ENCODE measurements at regions not wholly inside any gene's neighbourhood (a gene's known extent, or its start where the extent isn't known, plus 50 kb on each side); places are given as distances from the start of the nearest gene placed in this dataset.

DNA sequence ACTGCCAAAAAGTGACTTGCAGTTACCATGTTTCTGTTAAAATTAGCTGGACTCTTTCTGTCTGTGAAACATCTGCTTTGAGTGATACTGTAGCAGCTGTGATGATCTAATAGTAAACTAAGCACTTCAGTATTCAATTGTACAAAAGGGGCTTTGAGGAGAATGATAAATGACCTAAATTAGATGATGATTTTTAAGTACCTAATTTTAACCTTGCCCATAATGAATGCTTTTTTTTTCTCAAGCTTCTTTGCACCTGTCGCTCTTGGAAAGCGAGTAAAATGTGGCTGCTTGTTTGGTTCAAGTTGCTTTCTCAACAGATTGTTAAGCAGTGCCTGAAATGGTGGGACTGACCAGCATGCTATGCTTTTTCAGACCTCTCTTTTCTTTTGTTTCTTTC, 752.3 kb downstream of the EPHA3 start:
- H3K36me3 ChIP-seq, result no peaks in the 10 kb centered on the region
- no peak overlapping the region for H3K4me3 ChIP-seq (ENCODE audit: low read depth, low read length)
- no peaks in the 10 kb centered on the region for H3K9me3 ChIP-seq
- no peak for DNase-seq
- H3K4me1 ChIP-seq, result no peaks in the 10 kb centered on the region
- no peaks in the 10 kb centered on the region for H3K27me3 ChIP-seq
- TF ChIP-seq, protein P1, sequence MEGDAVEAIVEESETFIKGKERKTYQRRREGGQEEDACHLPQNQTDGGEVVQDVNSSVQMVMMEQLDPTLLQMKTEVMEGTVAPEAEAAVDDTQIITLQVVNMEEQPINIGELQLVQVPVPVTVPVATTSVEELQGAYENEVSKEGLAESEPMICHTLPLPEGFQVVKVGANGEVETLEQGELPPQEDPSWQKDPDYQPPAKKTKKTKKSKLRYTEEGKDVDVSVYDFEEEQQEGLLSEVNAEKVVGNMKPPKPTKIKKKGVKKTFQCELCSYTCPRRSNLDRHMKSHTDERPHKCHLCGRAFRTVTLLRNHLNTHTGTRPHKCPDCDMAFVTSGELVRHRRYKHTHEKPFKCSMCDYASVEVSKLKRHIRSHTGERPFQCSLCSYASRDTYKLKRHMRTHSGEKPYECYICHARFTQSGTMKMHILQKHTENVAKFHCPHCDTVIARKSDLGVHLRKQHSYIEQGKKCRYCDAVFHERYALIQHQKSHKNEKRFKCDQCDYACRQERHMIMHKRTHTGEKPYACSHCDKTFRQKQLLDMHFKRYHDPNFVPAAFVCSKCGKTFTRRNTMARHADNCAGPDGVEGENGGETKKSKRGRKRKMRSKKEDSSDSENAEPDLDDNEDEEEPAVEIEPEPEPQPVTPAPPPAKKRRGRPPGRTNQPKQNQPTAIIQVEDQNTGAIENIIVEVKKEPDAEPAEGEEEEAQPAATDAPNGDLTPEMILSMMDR (IDR thresholded peaks at IDR 0.05; ENCODE audit: low read depth, low read length), result no peak

DNA sequence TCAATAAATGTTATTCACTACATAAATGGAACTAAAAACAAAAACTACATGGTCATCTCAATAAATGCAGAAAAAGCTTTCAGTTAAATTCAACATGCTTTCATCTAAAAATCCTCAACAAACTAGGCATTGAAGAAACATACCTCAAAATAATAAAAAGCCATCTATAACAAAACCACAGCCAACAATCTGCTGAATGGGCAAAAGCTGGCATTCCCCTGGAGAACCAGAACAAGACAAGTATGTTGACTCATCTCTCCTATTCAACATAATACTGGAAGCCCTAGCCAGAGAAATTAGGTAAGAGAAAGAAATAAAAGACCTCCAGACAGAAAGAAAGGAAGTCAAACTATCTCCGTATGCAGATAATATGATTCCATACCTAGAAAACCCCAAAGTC, 759.9 kb downstream of the EPHA3 start:
- TF ChIP-seq, protein P1 (IDR thresholded peaks at IDR 0.05; ENCODE audit: low read depth, low read length), result no peak
- no peaks in the 10 kb centered on the region for H3K9me3 ChIP-seq

DNA sequence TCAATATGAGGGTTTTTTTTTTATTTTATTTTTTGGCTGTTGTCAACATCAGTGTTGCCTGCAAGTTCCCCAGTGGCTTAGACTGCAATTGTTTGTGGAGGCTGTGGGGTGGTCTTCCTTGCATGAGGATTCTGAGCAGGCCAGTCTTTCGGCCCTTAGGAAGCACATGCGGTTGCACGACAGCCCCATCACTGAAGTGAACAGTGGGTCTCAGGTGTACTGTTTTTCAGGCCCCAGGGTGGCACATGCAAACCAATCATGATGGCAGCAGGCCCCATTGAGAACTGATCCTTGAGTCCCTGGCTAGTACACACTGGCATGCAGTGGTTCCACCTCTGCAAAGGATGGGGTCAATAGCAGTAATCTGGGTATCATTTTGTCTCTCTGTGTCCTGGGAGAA, 768.7 kb downstream of the EPHA3 start:
- TF ChIP-seq, protein P1 (IDR thresholded peaks at IDR 0.05; ENCODE audit: low read depth, low read length), result no peak
- Histone ChIP-seq H3K4me1 (no peaks in the 10 kb centered on the region), H3K36me3 (no peaks in the 10 kb centered on the region)

More for the DNA sequence above, 759.9 kb downstream of the EPHA3 start:
- Histone ChIP-seq H3K36me3 (no peaks in the 10 kb centered on the region), H3K4me3 (ENCODE audit: low read depth, low read length) (no peak overlapping the region), H3K27me3 (no peaks in the 10 kb centered on the region), H3K4me1 (no peaks in the 10 kb centered on the region)
- DNase-seq, result no peak

DNA sequence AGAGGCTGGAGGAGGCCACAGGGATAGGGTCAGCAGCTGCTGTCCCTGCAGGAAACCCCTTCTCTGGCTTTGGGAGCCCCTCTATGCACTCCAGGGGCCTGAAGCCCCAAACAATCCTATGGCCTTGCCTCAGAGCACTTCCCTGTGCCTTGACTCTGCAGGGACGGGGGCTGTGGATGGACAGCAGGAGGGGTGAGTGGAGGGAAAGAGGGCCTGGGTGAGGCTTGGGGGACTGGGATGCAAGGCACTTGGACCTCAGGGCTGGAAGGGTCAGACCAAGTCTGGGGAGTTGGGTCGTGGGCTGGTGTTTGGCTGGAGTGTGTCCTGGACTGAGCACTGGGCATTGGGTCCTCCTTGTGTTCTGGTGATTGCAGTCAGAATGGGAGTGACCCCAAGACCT, 769.8 kb downstream of the EPHA3 start:
- Histone ChIP-seq H3K4me3 (ENCODE audit: low read depth, low read length) (no peak overlapping the region), H3K9me3 (no peaks in the 10 kb centered on the region; the same call in 1 of the 2 replicates), H3K4me1 (no peaks in the 10 kb centered on the region), H3K36me3 (no peaks in the 10 kb centered on the region), H3K27me3 (no peaks in the 10 kb centered on the region)
- DNase-seq, result no peak
- TF ChIP-seq, protein P1 (IDR thresholded peaks at IDR 0.05; ENCODE audit: low read depth, low read length), result no peak

More for the DNA sequence above, 768.7 kb downstream of the EPHA3 start:
- Histone ChIP-seq H3K27me3 (no peaks in the 10 kb centered on the region), H3K9me3 (no peaks in the 10 kb centered on the region; the same call in 1 of the 2 replicates), H3K4me3 (ENCODE audit: low read depth, low read length) (no peak overlapping the region)
- no peak for DNase-seq

DNA sequence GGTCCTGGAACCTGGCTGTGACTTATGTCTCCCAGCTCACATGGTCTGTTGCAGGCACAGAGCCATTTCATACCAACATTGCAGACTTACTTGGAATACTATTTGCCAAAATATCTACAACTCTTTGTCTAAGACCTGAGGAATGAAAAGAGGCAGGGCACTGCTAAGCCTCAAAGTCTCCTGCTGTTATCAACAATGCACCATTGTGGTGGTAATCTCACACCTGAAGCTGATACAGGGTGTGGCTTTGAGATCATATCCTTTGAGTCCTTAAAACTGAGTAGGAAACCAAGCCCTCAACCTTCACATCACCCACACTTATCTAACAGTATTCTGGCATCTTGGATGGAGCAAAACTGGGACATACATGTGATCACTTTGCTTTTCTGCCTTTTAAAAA, 782.0 kb downstream of the EPHA3 start:
- TF ChIP-seq, protein P1 (IDR thresholded peaks at IDR 0.05; ENCODE audit: low read depth, low read length), result no peak
- H3K4me1 ChIP-seq, result no peaks in the 10 kb centered on the region
- H3K9me3 ChIP-seq, result no peaks in the 10 kb centered on the region
- H3K36me3 ChIP-seq, result no peaks in the 10 kb centered on the region
- H3K4me3 ChIP-seq (ENCODE audit: low read depth, low read length), result no peak overlapping the region
- DNase-seq, result no peak
- H3K27me3 ChIP-seq, result no peaks in the 10 kb centered on the region

DNA sequence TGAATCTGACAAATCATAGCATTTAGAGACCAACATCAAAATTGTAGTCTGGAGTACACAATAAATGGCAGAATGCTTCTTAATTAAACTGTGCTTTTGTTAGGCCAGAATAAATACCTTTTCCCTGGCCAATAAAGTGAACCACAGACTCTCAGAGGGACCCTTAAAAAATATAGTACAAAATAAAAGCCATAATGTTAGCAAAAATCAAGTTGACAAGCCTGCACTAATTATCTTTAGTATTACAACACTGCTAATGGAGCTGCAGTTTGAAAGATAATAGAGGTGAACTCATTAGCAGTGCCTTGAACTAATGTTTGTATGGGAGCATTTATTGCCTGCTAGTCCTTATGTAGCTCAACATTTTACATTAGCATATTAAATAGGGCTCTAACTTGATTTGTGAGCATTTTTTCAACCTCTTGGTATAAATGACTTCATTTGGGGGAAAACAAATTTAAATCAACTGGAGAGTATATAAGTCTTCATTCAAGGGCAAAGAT, 801.3 kb downstream of the EPHA3 start:
- DNase-seq, result no peak
- no peaks in the 10 kb centered on the region for H3K36me3 ChIP-seq
- no peaks in the 10 kb centered on the region for H3K4me1 ChIP-seq
- no peaks in the 10 kb centered on the region for H3K27me3 ChIP-seq
- TF ChIP-seq, protein P1 (IDR thresholded peaks at IDR 0.05; ENCODE audit: low read depth, low read length), result no peak
- no peaks in the 10 kb centered on the region for H3K9me3 ChIP-seq
- H3K4me3 ChIP-seq (ENCODE audit: low read depth, low read length), result no peak overlapping the region
